MM.1S (cell line): ENCODE measurements at regions not wholly inside any gene's neighbourhood (a gene's known extent, or its start where the extent isn't known, plus 50 kb on each side); places are given as distances from the start of the nearest gene placed in this dataset.
"Not testable (repeated sequence)": the region's sequence is repeated elsewhere in the genome, so short reads cannot be mapped to it uniquely, and the experiment has no call there.

Experiments
- CTCF ChIP-seq: fragments of 300-600 bp; sonication (generic); IDR thresholded peaks from 2 replicates; pipeline ENCODE4 v1.5.1; 2016; ENCODE audit warnings: antibody characterized with exemption, low read length, mixed read lengths
- EZH2 ChIP-seq: fragments of 300-600 bp; sonication (generic); optimal IDR thresholded peaks from 2 replicates; pipeline ENCODE3; 2017; ENCODE audit warnings: low read depth, mild to moderate bottlenecking, antibody characterized with exemption, low read length, mixed read lengths

DNA sequence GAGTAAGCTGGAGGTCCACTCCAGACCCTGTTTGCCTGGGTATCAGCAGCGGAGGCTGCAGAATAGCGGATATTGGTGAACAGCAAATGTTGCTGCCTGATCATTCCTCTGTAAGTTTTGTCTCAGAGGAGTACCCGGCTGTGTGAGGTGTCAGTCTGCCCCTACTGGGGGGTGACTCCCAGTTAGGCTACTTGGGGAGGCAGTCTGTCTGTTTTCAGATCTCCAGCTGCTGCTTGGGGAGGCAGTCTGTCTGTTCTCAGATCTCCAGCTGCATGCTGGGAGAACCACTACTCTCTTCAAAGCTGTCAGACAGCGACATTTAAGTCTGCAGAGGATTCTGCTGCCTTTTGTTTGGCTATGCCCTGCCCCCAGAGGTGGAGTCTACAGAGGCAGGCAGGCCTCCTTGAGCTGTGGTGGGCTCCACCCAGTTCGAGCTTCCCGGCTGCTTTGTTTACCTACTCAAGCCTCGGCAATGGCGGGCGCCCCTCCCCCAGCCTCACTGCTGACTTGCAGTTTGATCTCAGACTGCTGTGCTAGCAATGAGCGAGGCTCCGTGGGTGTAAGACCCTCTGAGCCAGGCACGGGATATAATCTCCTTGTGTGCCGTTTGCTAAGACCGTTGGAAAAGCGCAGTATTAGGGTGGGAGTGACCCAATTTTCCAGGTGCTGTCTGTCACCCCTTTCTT lies 266.6 kb upstream of the CELF4 start:
- TF ChIP-seq CTCF, EZH2: not testable (repeated sequence)
